ENCODE measurements at regions not wholly inside any gene's neighbourhood (a gene's known extent, or its start where the extent isn't known, plus 50 kb on each side); places are given as distances from the start of the nearest gene placed in this dataset.

- no peak for DNase-seq (ENCODE audit: low read depth, low spot score)
These were observed 230.4 kb upstream of the AGAP1 start for GRCh38 chr2:235263205-235264120.

GRCh38 chr2:235264121-235264493 lies 229.7 kb upstream of the AGAP1 start:
- DNase-seq (ENCODE audit: low read depth, low spot score): no peak

- DNase-seq (ENCODE audit: low read depth, low spot score): no peak
These were observed 229.3 kb upstream of the AGAP1 start for GRCh38 chr2:235264512-235264911.

GRCh38 chr2:235265348-235265965 lies 228.4 kb upstream of the AGAP1 start:
- no peak for DNase-seq (ENCODE audit: low read depth, low spot score)

GRCh38 chr2:235267251-235267650 lies 226.6 kb upstream of the AGAP1 start:
- DNase-seq (ENCODE audit: low read depth, low spot score): no peak

- DNase-seq (ENCODE audit: low read depth, low spot score): no peak
These were observed 225.3 kb upstream of the AGAP1 start for GRCh38 chr2:235268535-235268934.

- no peak for DNase-seq (ENCODE audit: low read depth, low spot score)
These were observed 223.6 kb upstream of the AGAP1 start for GRCh38 chr2:235270291-235270690.

GRCh38 chr2:235270956-235271355 lies 222.9 kb upstream of the AGAP1 start:
- no peak for DNase-seq (ENCODE audit: low read depth, low spot score)

- DNase-seq (ENCODE audit: low read depth, low spot score): no peak
These were observed 221.9 kb upstream of the AGAP1 start for GRCh38 chr2:235271936-235272335.

GRCh38 chr2:235274023-235274422 lies 219.8 kb upstream of the AGAP1 start:
- no peak for DNase-seq (ENCODE audit: low read depth, low spot score)

GRCh38 chr2:235277485-235277884 lies 216.4 kb upstream of the AGAP1 start:
- DNase-seq (ENCODE audit: low read depth, low spot score): no peak

GRCh38 chr2:235278771-235279355 lies 215.0 kb upstream of the AGAP1 start:
- DNase-seq (ENCODE audit: low read depth, low spot score): no peak

GRCh38 chr2:235279965-235280364 lies 213.9 kb upstream of the AGAP1 start:
- DNase-seq (ENCODE audit: low read depth, low spot score): no peak

- no peak for DNase-seq (ENCODE audit: low read depth, low spot score)
These were observed 210.6 kb upstream of the AGAP1 start for GRCh38 chr2:235283246-235283645.

GRCh38 chr2:235286622-235287374 lies 207.0 kb upstream of the AGAP1 start:
- DNase-seq (ENCODE audit: low read depth, low spot score): no peak

GRCh38 chr2:235287375-235287733 lies 206.5 kb upstream of the AGAP1 start:
- no peak for DNase-seq (ENCODE audit: low read depth, low spot score)

- no peak for DNase-seq (ENCODE audit: low read depth, low spot score)
These were observed 202.4 kb upstream of the AGAP1 start for GRCh38 chr2:235291461-235291860.

GRCh38 chr2:235293061-235293460 lies 200.8 kb upstream of the AGAP1 start:
- no peak for DNase-seq (ENCODE audit: low read depth, low spot score)

- no peak for DNase-seq (ENCODE audit: low read depth, low spot score)
These were observed 198.0 kb upstream of the AGAP1 start for GRCh38 chr2:235295831-235296230.

- DNase-seq (ENCODE audit: low read depth, low spot score): no peak
These were observed 193.3 kb upstream of the AGAP1 start for GRCh38 chr2:235300368-235301201.

All from iPS DF 19.7 (cell line).